ENCODE measurements at regions not wholly inside any gene's neighbourhood (a gene's known extent, or its start where the extent isn't known, plus 50 kb on each side); places are given as distances from the start of the nearest gene placed in this dataset.
A peak's percentile ranks its signal among the peaks of the same experiment; 100 is the strongest.

- DNase-seq (ENCODE audit: low read depth in 2 of 2, low spot score in 1 of 2): no peak
Measured at GRCh38 chr15:93146601-93147000, 57.6 kb upstream of the RGMA start.

DNA sequence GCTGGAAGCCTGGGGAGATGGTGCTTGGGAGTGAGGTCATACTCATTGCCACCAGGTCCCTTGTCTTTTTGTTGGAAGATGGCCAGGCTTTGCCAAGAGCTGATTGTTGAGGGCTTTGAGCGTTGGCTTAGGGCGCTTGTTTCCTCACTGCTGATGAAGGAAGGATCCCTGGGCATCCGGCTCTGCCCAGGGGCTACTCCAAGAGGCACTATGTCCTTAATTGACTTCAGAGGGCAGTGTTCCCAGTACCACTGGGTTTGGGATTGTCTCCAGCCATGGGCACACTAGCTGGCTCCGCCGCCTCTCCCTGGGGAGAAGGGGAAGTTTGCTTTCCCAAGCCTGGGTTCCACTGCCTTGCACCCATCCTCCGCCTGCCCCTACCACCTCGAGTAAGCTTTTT, 57.2 kb upstream of the RGMA start:
- DNase-seq (ENCODE audit: low read depth in 2 of 2, low spot score in 1 of 2): no peak

DNA sequence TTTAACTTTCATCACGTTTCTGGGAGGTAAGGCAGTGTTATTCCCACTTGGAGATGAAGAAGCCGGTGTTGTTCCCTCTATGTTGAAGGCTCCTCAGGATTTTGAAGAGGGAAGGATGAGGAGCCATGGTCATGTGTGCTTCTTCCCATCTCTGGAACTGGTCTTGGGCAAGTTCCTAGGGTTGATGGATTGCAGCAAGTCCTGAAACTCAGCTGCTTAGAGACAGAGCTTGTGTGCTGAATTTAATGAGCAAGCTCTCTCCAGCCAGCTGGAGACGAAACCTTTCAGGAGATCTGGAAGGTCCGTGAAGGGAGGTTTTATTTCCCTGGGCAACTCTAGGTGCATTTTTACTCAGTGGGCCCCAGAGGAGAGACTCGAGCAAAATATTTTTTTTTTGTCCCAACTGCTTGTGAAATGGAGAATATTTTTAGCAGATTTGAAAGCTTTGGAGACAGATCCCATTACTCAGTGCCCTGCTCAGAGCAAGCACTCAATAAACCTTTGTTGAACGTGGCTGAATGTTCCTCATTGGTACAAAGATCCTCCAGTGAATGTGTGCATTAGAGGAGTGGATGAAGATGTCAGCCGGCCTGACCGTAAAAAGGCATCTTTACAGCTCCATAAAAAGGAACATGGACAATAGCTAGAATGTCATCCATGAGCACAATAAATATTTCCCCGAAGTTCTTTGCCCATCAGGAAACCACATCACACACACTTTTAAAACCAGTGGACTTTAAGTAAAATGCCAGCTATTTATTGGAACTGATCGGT, 55.6 kb upstream of the RGMA start:
- no peak for DNase-seq (ENCODE audit: low read depth in 2 of 2, low spot score in 1 of 2)

GRCh38 chr15:93143186-93143585, 54.2 kb upstream of the RGMA start:
- DNase-seq (ENCODE audit: low read depth in 2 of 2, low spot score in 1 of 2): no peak

DNA sequence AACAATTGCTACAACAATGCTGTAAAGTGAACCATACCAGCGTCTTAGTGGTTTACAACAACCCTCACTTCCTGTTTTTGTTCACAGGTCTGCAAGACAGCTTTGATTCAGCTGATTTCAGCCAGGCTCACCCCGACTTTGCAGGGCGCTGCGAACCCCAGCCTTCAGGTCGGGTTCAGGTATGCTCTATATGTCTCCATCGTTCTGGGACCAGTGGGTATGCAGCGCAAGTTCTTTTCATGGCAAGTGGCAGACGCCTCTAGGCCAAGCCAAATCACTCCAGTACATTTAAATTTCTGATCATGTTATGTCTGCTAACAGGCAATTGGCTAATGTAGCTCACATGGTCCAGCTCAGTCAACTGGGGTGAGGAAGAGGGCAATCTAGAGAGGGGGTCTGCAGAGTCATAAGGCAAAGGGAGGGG, 52.4 kb upstream of the RGMA start:
- DNase-seq (ENCODE audit: low read depth in 2 of 2, low spot score in 1 of 2): peak in 1 of 2 donors; percentile 5

DNA sequence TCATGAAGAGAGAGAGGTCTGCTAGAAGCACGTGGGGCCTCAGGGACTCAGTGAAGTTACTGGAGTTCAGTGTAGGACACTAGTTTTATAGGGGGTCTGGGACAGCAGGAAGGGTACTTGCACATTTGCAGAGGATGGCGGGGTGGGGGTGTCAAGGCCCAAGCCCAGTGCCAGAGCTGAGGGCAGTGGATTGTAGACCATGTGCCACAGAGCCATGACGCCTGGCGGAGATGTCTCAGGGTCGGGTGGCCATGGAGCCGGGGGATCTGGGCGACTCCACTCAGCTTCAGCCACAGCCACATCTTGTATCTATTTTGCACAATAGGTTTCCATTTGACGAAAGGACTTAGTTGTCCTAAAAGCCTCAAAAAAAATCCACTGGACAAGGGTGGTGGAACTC, 50.4 kb upstream of the RGMA start:
- no peak for DNase-seq (ENCODE audit: low read depth in 2 of 2, low spot score in 1 of 2)

GRCh38 chr15:93138681-93139250, 49.8 kb upstream of the RGMA start:
- DNase-seq (ENCODE audit: low read depth in 2 of 2, low spot score in 1 of 2): no peak
